Middle frontal gyrus (tissue), 1 donor: ENCODE measurements at regions not wholly inside any gene's neighbourhood (a gene's known extent, or its start where the extent isn't known, plus 50 kb on each side); places are given as distances from the start of the nearest gene placed in this dataset.
"Not testable (repeated sequence)": the region's sequence is repeated elsewhere in the genome, so short reads cannot be mapped to it uniquely, and the experiment has no call there.

Experiments used
- DNase-seq: peaks from one replicate; pipeline ENCODE4 v3.0.0-alpha.2; 2015; ENCODE audit warnings: low spot score; ENCODE audit errors: extremely low spot score

GRCh38 chr12:97005174-97005573 lies 98.1 kb downstream of the NEDD1 start:
- no peak for DNase-seq

- no peak for DNase-seq
Observed at GRCh38 chr12:97005646-97006045, 98.6 kb downstream of the NEDD1 start.

- no peak for DNase-seq
Observed at GRCh38 chr12:97006585-97006984, 99.5 kb downstream of the NEDD1 start.

DNA sequence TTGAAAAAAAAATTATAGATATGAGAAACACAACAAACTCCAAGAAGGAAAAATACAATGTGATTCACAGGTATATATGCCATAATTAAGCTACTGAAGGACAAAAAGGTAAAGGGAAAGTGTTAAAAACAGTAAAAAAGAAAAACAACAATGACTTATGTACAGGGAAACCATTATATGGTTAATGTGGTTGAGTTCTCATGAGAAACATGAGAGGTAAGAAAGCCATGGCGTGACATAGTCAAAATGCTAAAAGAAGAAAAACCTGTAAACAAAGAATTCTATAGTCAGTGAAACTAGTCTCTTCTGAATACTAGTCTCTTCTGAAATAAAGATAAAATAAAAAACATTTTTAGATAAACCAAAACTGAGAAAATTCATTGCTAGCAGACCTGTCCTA lies 109.1 kb downstream of the NEDD1 start:
- DNase-seq = no peak

- DNase-seq = no peak
Observed at GRCh38 chr12:97017213-97017612, 110.2 kb downstream of the NEDD1 start.

GRCh38 chr12:97022536-97023230 lies 115.6 kb downstream of the NEDD1 start:
- DNase-seq = no peak

- no peak for DNase-seq
Observed at GRCh38 chr12:97024393-97024792, 117.3 kb downstream of the NEDD1 start.

- DNase-seq = no peak
Observed at GRCh38 chr12:97026901-97027300, 119.8 kb downstream of the NEDD1 start.

- no peak for DNase-seq
Observed at GRCh38 chr12:97027482-97027881, 120.4 kb downstream of the NEDD1 start.

DNA sequence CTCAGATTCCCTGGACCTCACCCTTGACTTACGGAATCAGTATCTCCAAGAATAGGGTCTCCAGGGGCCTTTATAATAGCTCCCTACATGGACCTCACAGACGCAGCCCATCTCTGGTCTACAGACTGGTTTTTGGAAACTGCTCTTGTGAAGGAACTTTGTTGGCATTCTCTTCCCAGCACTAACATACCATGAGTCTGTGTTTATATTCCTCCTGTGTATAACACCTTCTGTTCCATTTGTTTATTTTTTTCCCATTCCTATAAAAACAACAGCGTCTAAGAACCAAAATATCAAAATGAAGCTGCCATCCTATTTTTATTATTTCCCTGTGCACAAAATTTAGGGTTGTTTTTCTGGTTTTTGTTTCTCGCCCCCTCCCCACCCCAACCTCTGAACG lies 131.1 kb downstream of the NEDD1 start:
- no peak for DNase-seq

GRCh38 chr12:97038834-97039233 lies 131.8 kb downstream of the NEDD1 start:
- no peak for DNase-seq

- DNase-seq = no peak
Observed at GRCh38 chr12:97046901-97047300, 139.8 kb downstream of the NEDD1 start.

- DNase-seq = peak; percentile 7
Observed at GRCh38 chr12:97047361-97047760, 140.3 kb downstream of the NEDD1 start.

DNA sequence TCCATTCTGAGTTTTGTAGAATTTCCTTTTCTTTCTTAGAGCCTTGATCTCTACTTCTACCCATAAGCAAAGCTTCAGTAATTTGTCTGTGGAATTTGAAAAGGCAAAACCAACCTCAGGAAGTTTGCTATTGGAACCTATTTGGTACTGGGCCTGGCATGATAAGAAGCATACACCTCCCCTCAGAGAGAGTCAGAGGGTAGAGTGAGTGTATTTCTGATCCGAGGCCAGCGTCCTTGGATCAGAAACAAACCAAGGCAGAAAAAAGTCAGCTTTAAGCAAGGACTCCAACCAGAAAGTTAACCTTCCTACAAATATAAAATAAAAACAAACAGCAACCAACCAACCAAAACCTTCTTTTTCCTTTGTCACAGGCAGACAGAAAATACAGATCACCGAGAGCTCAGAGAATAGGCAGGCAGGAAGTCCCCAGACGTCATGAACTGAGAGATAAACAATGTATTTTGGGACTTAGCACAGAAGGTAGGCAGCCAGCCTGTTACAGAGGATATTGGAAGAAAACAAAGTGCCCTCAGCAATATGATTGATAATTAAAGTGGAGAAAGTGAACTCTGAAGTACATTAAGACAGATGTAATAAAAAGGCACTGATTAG lies 141.5 kb downstream of the NEDD1 start:
- no peak for DNase-seq

DNA sequence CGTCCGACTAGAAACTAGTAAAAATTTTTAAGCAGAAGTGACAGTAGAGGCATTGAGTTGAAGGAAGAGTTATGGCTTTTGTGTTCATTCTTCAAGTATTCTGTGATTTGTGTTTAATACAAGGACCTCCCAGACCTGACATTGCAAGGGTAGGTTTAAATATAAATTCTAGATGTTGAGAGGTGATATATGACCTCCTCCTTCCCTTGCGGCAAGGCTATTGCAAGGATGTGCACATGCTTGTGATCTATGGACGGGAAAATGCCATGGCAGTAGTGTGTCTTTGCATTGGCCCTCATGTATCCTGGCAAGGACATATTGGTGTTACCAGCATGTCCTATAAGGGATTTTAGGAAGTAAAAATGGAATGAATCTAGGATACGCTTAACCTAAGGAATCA lies 143.5 kb downstream of the NEDD1 start:
- no peak for DNase-seq

- no peak for DNase-seq
Observed at GRCh38 chr12:97051341-97051740, 144.3 kb downstream of the NEDD1 start.

GRCh38 chr12:97061171-97061570 lies 154.1 kb downstream of the NEDD1 start:
- DNase-seq = no peak

GRCh38 chr12:97063292-97063935 lies 156.4 kb downstream of the NEDD1 start:
- DNase-seq = no peak

GRCh38 chr12:97075161-97075933 lies 168.3 kb downstream of the NEDD1 start:
- no peak for DNase-seq

DNA sequence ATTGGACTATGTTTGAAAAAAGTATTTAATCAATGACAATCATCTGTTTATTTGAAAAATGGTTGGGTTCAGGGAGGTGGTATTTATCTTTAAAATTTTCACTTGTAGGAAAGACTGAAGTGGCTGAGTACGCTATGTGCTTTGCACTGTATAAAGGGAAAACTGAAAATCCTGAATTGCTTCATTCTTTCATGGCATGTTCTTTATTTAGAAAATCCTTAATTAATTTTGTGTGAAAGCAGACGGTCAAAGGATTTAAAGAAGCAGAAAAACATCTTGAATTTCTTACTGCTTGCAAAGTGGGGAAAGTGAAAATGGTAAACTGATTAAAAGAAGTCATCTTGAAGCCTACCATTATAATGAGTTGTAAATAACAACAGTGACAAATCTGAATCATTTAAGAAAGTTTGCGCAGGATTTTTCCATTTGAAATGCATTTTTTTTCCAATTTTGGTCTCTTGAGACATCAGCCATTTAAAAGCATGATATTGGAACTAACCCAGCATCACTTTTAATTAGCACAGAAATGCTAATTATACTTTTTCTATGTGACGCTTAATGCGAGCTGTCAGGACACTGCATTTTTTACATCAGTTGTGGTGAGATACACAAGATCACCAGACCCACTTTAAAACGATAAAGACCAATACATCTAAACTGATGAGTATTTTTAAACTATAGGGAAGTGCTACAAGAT lies 169.0 kb downstream of the NEDD1 start:
- no peak for DNase-seq

- not testable (repeated sequence) for DNase-seq
Observed at GRCh38 chr12:97076912-97077311, 169.9 kb downstream of the NEDD1 start.
